Urinary bladder (tissue), 3 donors: ENCODE measurements at regions not wholly inside any gene's neighbourhood (a gene's known extent, or its start where the extent isn't known, plus 50 kb on each side); places are given as distances from the start of the nearest gene placed in this dataset.
"Not testable (repeated sequence)": the region's sequence is repeated elsewhere in the genome, so short reads cannot be mapped to it uniquely, and the experiment has no call there.

Experiments used
- DNase-seq: peaks from one replicate; pipeline ENCODE4 v3.0.0-alpha.2; 2015; ENCODE audit errors: extremely low spot score
- H3K27ac ChIP-seq: one replicate; pipeline ENCODE4 v1.5.1; 2013; ENCODE audit warnings: low read depth, mild to moderate bottlenecking, moderate library complexity
- H3K36me3 ChIP-seq: one replicate; pipeline ENCODE4 v1.6.1; 2013; ENCODE audit warnings: mild to moderate bottlenecking, moderate library complexity; ENCODE audit not compliant: insufficient read depth
- H3K4me1 ChIP-seq: one replicate; pipeline ENCODE4 v1.6.1; 2013; ENCODE audit warnings: mild to moderate bottlenecking, moderate library complexity; ENCODE audit not compliant: insufficient read depth
- H3K4me3 ChIP-seq: one replicate; pipeline ENCODE4 v1.5.1; 2013; ENCODE audit warnings: low read depth, low read length
- WGBS: extraction: QIAGEN DNeasy Blood & Tissue Kit; methylation state at CpG from one replicate; pipeline ENCODE4 v1.1.7; 2013; 5-methylcytosine and 5-hydroxymethylcytosine counted together
- donor health status: healthy with polysubstance abuse.
- donor health status: healthy.

DNA sequence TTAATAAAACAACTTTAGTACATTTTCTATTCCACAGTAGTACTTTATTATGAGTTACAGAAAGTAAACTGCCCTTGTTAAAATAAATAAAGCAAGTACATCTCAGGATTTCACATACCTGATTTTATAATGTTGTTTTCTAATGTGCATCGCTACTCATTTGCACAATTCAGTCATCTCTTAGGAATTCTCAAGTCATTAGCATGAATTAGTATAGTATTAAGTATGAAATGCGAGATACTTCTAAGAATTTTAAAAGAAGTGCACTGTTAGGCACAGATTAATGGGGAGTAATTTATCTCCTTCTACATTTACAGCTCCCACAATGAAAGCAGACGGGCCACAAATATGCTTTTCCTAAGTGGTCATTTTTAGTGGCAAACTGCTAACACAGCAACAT lies 193.7 kb upstream of the FAM174A start:
- not testable (repeated sequence) for H3K27ac ChIP-seq, H3K4me3 ChIP-seq, H3K4me1 ChIP-seq, H3K36me3 ChIP-seq, DNase-seq
- WGBS = no CpG with 5 or more reads among the region's 3 CpGs

DNA sequence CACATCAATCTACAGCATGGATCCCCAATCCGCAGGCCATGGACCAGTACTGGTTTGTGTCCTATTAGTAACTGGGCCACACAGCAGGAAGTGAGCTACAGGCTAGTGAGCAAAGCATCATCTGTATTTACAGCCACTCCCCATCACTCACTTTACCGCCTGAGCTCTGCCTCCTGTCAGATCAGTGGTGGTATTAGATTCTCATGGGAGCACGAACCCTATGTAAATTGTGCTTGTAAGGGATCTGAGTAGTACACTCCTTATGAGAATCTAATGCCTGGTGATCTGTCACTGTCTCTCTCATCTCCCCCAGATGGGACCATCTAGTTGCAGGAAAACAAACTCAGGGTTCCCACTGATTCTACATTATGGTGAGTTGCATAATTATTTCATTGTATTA lies 212.7 kb upstream of the FAM174A start:
- no peak for DNase-seq
- 85% methylated on average over 3 of the region's 3 CpGs for WGBS
- no peaks in the 10 kb centered on the region for H3K4me1 ChIP-seq
- no peak overlapping the region for H3K4me3 ChIP-seq
- H3K36me3 ChIP-seq = no peaks in the 10 kb centered on the region
- H3K27ac ChIP-seq = no peak overlapping the region

GRCh38 chr5:100319885-100320284 lies 215.3 kb upstream of the FAM174A start:
- 60% methylated on average over 2 of the region's 2 CpGs for WGBS
- Histone ChIP-seq H3K4me1 (no peaks in the 10 kb centered on the region), H3K27ac (no peak overlapping the region), H3K36me3 (no peaks in the 10 kb centered on the region), H3K4me3 (no peak overlapping the region)
- DNase-seq = no peak

- H3K36me3 ChIP-seq = no peaks in the 10 kb centered on the region
- H3K4me3 ChIP-seq = no peak overlapping the region
- DNase-seq = no peak
- H3K4me1 ChIP-seq = no peaks in the 10 kb centered on the region
- WGBS = 55% methylated on average over 1 of the region's 1 CpG
- H3K27ac ChIP-seq = no peak overlapping the region
These were observed 221.5 kb upstream of the FAM174A start for GRCh38 chr5:100313657-100314056.

- Histone ChIP-seq H3K4me3 (no peak overlapping the region), H3K27ac (no peak overlapping the region), H3K36me3 (no peaks in the 10 kb centered on the region), H3K4me1 (no peaks in the 10 kb centered on the region)
- WGBS = 19% methylated on average over 1 of the region's 1 CpG
- DNase-seq = no peak
These were observed 223.4 kb upstream of the FAM174A start for GRCh38 chr5:100311806-100312205.

DNA sequence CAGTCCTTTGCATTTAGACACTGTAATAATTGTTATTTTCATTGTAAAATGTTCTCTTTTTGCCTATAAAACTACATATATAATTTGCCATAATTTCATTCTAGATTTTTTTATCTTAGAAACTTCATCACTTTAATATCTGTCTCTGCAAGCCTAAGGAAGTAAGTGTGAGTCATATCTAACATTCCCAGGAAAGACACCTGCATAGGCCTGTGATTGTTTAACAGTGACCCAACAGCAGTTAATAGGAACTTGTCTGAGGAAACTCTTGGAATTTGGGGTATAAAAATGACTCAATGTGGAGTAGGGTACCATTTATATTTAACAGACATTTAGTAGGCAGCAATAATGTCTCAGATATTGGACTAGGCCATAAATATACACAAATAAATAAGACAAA lies 229.2 kb upstream of the FAM174A start:
- H3K27ac ChIP-seq = no peak overlapping the region
- no peaks in the 10 kb centered on the region for H3K36me3 ChIP-seq
- no peak for DNase-seq
- no peak overlapping the region for H3K4me3 ChIP-seq
- H3K4me1 ChIP-seq = no peaks in the 10 kb centered on the region

- Histone ChIP-seq H3K27ac (no peak overlapping the region), H3K4me3 (no peak overlapping the region), H3K36me3 (no peaks in the 10 kb centered on the region), H3K4me1 (no peaks in the 10 kb centered on the region)
- DNase-seq = no peak
- 51% methylated on average over 1 of the region's 1 CpG for WGBS
These were observed 232.0 kb upstream of the FAM174A start for GRCh38 chr5:100303216-100303615.

DNA sequence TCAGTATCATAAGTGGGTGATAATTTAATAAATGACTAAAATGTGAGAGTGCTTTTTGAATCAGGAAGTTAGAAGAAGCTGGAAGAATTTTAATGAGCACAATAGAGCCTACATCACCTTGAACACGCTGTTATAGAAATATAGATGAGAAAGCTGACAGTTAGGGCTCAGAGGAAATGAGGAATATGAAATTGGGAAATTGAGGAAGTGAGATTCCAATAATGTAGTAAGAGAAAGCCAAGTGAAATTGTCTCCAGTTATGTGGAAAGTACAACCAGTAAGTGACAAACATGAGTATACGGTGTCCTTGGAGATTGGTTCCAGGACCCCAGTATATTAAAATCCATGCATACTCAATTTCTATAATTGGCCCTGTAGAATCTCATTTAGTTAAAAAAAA lies 235.9 kb upstream of the FAM174A start:
- WGBS = 85% methylated on average over 2 of the region's 2 CpGs
- no peak overlapping the region for H3K4me3 ChIP-seq
- no peaks in the 10 kb centered on the region for H3K4me1 ChIP-seq
- H3K36me3 ChIP-seq = no peaks in the 10 kb centered on the region
- no peak overlapping the region for H3K27ac ChIP-seq
- no peak for DNase-seq

DNA sequence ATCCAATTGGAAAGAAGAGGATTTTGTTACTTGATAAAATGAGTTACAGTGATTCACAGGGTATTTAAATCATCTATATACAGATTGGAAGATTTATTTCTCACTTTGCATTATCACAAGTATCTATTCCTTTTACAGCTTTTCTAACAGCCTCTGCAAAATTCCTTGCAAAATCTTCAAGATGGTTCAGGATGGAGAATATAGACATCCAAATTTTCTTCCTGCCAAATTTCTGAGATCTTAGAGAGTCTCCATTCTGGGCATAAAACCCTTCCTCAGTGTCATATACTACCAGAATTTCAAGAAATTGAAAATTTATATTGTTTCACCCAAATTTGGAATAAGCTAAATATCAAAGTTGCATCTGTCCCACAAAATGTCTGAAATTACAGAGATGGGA lies 259.1 kb upstream of the FAM174A start:
- no peak overlapping the region for H3K4me3 ChIP-seq
- H3K36me3 ChIP-seq = no peaks in the 10 kb centered on the region
- no peaks in the 10 kb centered on the region for H3K4me1 ChIP-seq
- DNase-seq = no peak
- no peak overlapping the region for H3K27ac ChIP-seq

DNA sequence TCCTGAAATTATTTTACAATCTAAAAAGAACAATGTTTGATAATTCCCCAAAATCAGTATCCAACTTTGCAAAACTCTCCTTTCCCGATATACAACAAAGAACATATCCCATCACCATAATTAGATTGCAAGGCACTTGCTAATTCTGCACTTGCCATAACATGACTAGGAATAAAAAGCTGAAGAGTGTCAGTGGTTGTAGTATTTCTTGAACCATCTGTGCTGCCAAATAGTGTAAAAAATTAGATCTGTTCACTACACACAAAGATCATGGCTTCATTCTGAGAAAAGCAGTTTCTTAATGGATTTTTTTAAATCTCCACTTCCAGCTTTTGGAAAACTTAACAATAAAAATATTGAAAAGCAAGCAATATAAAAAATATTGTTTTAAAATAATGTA lies 259.5 kb upstream of the FAM174A start:
- 89% methylated on average over 1 of the region's 1 CpG for WGBS
- H3K4me1 ChIP-seq = no peaks in the 10 kb centered on the region
- no peak for DNase-seq
- H3K36me3 ChIP-seq = no peaks in the 10 kb centered on the region
- no peak overlapping the region for H3K27ac ChIP-seq
- H3K4me3 ChIP-seq = no peak overlapping the region

DNA sequence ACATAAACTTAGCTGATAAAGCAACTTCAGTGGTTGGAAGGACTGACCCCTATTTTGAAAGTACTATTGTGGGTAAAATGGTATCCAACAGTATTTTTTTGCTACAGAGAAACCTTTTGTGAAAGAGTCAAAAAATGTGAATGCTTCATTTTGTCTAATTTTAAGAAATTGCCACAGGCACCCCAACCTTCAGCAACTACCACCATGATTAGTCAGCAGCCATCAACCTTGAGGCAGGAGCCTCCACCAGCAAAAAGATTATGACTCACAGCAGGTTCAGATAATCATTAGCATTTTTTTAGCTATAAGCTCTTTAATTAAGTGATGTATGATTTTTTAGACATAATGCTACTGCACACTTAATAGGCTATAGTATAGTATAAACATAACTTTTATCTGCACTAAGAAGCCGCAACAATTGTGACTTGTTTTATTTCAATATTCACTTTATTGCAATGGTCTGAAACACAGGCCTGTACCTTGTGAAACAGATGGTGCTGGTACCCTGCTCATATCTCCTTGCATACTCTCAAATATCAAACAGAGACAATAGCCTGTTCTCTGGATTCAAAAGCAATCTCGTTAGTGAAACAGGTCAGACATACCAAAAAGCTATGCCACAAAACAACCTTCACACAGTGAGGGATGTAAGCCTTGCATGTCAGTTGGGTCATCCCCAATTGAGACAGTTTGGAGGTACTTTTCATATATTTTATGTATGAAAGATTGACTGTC lies 261.2 kb upstream of the FAM174A start:
- no peak overlapping the region for H3K4me3 ChIP-seq
- H3K4me1 ChIP-seq = no peaks in the 10 kb centered on the region
- DNase-seq = no peak
- WGBS = 85% methylated on average over 2 of the region's 2 CpGs
- no peaks in the 10 kb centered on the region for H3K36me3 ChIP-seq
- H3K27ac ChIP-seq = no peak overlapping the region

GRCh38 chr5:100270023-100270771 lies 265.0 kb upstream of the FAM174A start:
- DNase-seq = no peak
- no peaks in the 10 kb centered on the region for H3K4me1 ChIP-seq

GRCh38 chr5:100260968-100261367 lies 274.2 kb upstream of the FAM174A start:
- no peak overlapping the region for H3K27ac ChIP-seq
- no peaks in the 10 kb centered on the region for H3K36me3 ChIP-seq
- no peaks in the 10 kb centered on the region for H3K4me1 ChIP-seq
- no peak for DNase-seq
- 88% methylated on average over 2 of the region's 2 CpGs for WGBS
- H3K4me3 ChIP-seq = no peak overlapping the region

More at GRCh38 chr5:100270023-100270771, 265.0 kb upstream of the FAM174A start:
- 5% methylated on average over 7 of the region's 7 CpGs for WGBS
- H3K36me3 ChIP-seq = no peaks in the 10 kb centered on the region
- no peak overlapping the region for H3K4me3 ChIP-seq
- H3K27ac ChIP-seq = no peak overlapping the region

DNA sequence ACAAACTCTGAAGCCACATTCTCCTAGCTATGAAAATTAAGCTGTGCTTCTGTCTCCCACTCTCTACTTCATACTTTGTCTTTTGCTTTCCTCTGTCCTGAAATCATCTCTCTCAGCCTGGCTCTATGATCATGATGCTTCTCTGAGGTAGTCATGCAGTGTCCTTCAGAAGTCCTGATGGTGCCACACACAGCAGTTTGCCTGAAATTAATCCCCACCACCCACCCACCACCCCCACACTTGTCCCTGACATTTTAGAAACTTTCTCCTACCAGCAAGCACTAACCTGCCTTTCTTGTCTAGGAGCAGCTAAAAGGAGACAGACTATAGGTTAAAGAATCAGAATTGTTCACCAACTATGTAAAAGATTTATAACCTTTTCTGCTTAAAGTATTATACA lies 282.2 kb upstream of the FAM174A start:
- H3K4me3 ChIP-seq = no peak overlapping the region
- no peak overlapping the region for H3K27ac ChIP-seq
- H3K4me1 ChIP-seq = no peaks in the 10 kb centered on the region
- no peaks in the 10 kb centered on the region for H3K36me3 ChIP-seq
- no peak for DNase-seq
